ENCODE measurements at regions not wholly inside any gene's neighbourhood (a gene's known extent, or its start where the extent isn't known, plus 50 kb on each side); places are given as distances from the start of the nearest gene placed in this dataset.
"Not testable (repeated sequence)": the region's sequence is repeated elsewhere in the genome, so short reads cannot be mapped to it uniquely, and the experiment has no call there.

DNA sequence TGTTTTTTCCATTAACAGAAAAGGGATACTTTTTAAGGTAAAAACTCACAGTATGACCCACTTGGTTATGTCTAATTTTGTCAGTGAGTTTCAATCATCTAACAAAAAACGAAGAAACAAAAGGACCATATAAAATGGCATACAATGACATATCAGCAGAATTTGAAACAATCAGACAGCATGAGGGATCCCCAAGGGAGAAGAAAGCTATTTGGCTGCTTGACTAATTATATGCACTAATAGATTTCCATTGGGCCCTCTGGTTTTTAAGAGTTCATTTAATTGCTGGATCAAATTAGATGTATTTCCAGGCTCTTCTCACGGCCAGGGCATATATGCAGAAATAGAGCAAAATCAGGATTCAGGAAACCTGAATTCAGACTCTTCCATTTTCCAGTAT, 376.4 kb upstream of the GBE1 start:
- no peak for DNase-seq

DNA sequence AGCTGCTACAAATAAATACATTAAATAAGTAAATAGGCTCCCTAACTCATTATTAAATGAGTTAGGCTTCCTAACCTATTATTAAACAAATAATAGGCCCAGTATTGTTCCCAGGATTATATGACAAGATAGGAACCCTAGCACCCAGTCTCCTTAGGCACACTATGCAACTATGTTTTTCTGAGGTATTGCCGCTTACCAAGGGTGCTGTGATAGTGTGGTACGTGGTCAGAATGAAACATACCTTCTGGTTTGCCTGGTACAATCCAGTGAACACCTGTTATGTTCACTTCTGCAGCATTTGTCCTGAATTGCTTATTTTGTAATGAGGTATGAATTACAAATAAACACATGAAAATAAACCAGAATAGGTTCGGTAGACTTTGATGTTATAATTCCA, 375.6 kb upstream of the GBE1 start:
- no peak for DNase-seq

DNA sequence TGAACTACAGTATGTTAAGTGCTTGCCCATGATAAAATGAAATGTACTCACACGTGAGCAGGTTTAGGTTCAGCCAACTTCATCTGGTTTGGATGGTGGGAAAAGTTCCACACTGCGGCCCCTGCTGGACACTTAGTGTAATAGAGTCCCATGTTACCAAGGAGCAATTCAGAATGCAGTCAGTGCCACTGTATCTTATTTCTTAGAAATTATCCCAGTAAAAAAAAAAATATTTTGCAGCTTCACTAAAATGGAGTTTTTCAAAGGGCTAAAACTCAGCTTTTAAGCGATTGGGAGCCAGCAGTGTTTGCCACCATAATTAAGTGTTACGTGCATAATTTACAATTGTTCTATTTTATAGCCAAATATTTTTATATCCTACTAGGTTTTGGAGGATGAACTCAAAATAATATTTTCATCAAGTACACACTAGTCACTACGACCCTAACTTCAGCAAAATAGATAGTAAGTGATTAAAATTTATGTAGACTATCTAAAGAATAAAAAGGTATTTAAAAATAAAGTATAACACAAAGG, 371.7 kb upstream of the GBE1 start:
- no peak for DNase-seq

DNA sequence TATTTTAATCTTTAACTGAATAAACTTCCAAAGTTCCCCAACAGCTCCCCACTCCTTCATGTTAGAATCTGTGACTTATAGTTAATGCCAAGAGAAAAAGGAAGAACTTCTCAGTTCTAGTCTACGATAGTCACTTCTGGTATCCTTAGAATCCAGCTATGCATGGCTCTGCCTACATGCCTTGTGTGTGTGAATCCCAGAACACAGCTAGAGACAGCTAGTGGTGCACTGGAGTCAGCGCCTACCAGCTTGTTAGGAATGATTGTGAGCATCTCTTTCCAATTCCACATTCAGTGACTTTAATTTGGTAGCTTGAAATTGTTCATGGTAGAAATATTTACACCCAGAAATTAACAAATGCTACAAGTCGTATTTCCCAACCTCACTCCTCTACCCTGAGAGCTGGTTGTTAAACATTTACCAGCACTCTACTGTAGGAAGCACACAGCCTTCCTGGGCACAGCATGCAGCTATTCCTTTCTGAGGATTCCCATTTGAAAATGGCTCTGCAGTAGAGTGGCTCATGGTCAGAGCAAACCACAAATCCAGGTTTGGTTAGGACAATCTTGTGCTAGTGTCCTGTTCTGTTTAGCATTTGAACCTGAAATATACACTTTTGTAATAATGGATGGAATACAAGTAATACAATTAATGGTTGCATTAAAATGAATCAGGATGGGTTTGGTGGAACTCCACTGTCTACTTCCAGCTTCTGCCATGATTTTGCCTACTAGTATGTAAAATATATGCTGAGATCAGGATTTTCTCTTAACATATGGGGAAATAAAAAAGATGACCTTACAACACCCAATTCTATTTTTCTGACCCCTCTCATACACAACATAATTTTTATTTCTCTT, 371.0 kb upstream of the GBE1 start:
- DNase-seq, result no peak

DNA sequence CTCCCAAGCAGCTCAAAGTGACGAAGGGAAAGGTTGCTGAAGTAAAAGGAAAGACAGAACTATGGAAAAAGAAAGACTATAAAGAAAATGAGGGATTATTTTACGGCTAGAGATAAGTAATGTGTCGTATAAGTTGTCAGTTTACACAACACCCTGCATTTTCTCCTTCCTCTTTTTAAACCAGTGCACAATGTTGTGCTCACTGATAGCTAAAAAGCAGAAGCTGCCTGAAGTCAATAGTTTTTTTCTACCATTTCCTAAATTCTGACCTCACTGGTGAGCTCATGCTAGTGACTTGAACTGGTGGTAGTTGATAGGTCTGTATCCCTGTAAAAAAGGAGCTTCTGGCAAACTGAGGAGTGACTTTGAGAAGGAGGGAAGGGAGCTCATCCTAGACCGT, 368.6 kb upstream of the GBE1 start:
- DNase-seq, result no peak

DNA sequence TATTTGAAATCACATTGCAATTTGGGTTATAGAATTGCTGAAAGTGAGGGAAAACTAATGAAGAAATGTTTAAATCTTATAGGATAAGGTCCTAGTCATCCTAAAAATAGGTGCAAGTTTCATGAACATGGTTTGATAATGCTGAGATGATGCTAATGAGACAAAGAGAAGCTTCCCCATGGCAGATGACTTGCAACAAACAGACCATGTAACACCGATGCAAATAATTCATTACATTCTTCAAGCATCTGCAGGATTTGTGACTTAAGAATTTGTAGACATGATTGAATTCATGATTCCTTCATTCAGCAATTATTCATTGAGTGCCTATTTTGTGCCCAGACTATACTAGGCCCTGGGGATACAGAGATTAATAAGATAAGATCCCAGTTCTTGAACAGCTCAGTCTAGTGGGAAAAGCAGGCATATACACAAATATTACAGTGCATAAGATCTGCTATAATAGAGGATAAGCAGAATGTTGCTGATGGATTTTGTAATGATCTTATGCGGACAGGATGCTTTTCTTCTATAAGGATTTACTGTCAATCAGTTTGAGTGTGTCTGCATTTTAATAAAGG, 367.9 kb upstream of the GBE1 start:
- DNase-seq, result no peak

DNA sequence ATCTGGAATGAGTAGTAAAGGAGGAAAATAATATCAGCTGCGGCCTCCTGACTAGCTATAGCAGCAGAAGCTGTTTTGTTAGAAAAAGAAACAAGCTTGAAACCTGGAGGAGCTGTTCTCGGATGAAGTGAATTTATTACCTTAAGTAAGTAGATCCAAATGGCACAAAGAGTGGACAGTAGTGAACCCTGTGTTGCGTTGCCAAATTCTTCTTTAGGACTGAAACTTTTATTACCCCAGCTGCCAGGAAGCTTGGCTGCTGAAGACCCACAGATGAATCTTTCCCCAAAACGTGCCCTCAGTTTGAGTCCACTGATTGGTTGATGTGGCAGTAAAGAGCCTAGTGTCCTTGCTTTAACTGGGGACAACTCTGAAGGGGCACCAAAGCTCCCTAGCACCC, 366.8 kb upstream of the GBE1 start:
- no peak for DNase-seq

DNA sequence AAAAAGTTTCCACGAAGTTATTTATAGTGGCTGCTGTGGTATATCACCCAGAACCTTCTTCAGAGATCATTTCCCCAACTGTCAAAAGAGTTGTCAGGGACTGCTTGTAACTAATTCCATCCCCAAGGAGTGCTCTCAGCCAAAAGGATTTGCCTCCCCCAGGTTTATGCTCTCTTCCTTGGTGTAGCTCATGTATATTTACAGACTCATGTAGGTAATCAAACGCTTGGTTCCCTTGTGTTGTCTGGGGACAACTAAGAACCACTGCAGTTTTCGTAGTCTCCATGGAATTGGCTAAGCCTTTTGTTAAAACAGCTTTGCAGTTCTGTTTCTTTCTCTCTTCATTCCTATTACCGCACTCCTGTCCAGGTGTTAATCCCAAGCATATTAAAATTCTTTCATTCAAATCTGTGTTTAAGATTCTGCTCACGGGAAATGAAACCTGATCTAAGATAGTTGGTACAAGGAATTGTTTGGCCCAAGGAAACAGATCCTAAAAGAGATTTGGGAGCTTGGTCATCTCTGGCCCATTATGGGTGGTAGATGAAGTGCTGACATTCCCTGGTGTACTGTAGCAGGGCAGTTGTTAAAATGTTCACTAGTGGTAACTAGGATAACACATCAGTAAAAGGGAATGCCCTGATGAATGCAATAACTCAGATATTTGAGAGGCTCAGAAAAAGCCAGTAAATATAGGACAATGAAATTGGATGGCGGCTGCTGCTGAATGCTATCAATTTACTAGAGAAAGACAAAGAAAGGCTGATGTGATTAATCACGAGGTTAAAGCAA, 361.3 kb upstream of the GBE1 start:
- DNase-seq, result no peak

DNA sequence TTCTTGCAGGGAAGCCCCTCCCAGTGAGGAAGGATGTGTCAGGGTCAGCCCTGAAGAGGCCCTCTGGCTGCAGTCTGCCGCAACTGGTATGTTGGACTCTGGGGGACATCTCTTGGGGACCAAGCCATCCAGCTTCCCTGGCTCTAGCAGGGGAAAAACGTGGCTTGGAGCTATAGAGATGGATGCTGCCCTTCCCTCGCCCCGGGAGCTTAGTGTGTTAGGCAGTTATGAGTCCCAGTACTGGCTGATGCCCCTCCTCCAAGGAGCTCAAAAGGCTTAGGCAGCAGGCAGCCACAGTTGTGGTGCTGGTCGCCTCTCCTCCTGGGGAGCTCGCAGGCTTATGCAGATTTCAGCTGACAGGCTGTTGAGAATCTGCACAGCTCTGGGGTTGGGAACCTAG, 353.1 kb upstream of the GBE1 start:
- no peak for DNase-seq

DNA sequence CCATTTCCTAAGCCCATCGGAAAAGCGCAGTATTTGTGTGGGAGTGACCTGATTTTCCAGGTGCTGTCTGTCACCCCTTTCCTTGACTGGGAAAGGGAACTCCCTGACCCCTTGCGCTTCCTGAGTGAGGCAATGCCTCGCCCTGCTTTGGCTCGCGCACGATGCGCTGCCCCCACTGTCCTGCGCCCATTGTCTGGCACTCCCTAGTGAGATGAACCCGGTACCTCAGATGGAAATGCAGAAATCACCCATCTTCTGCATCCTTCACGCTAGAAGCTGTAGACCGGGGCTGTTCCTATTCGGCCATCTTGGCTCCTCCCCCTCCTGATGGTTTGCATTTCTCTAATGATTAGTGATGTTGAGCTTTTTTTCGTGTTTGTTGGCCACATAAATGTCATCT, 349.3 kb upstream of the GBE1 start:
- not testable (repeated sequence) for DNase-seq

DNA sequence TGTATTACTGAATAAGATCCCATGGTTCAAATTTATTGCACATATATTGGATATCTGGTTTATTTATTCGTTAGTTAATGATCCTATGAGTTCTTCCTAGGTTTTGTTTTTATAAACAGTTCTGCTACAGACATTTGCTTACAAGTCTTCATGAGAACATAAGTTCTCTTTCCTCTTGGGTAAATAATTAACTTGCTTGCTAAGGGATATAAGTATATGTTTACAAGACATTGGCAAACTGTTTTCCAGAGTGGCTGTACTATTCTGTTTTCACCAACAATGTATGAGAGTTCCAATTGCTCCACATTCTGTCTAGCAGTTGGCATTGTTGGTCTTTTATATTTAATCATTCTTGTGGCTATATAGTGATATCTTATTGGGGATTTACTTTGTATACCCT, 341.8 kb upstream of the GBE1 start:
- no peak for DNase-seq

DNA sequence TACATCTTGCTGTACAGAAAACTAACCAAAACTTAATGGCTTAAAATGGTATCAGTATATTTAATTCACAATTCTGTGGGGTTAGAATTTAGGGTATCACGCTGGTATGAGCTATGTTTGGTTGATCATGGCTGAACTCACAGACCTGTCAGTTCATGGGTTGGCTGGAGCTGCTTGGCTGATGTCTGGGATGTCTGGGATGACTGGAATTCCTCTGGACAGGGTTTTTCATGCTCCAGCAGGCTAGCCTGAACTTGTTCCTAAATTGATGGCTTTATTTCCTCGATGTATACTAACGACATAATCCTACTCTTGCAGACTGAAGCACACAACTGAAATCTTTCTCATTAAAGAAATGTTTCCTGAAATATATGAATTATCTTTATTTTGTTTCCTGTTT, 338.9 kb upstream of the GBE1 start:
- no peak for DNase-seq

DNA sequence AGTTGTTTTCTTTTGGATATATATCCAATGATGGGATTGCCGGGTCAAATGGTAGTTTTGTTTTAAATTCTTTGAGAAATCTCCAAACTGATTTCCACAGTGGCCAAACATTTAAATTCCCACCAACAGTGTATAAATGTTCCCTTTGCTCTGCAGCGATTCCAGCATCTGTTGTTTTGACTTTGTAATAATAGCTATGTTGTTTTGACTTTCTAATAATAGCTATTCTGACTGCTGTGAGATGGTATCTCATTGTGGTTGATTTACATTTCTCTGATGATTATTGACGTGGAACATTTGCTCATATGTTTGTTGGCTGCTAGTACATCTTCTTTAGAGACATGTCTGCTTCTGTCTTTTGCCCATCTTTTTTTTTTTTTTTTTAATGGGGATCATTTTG, 332.2 kb upstream of the GBE1 start:
- DNase-seq, result no peak

DNA sequence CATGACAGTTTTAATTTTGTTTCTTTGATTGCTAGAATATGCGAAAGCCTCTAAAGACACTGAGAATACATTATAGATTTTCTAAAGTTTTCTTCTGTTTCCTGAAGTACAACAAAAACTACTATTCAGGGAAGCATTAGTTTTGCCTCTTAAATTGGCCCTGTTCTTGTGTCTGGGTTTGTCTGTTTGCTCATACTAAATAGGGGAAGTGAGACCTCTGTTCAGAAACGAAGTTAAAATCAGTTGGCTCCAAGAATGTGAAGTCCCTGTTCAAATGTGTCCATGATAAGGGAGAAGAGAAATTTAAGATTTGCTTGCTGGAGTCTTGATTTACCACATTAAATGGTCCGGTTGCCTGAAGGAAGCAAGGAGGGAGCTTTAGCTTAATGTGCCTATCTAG, 327.3 kb upstream of the GBE1 start:
- DNase-seq, result no peak

DNA sequence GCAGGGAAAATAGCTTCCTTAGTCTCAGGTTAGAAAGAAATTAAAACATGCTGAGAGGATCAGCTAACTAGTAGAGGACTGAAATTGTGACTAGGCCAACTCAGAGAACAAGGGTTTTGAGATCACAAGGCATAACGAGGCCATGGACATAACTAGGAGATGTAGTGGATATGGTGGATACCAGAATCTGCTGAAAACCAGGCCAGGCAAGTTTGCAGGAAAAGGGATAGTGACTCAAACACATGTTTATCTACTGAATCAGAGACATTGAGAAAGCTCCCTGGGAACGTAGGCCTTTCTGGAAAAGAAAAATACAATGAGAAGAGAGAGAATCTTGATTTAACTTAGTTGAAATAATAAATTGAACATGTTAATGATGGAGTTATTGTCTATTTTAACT, 326.5 kb upstream of the GBE1 start:
- DNase-seq, result no peak

DNA sequence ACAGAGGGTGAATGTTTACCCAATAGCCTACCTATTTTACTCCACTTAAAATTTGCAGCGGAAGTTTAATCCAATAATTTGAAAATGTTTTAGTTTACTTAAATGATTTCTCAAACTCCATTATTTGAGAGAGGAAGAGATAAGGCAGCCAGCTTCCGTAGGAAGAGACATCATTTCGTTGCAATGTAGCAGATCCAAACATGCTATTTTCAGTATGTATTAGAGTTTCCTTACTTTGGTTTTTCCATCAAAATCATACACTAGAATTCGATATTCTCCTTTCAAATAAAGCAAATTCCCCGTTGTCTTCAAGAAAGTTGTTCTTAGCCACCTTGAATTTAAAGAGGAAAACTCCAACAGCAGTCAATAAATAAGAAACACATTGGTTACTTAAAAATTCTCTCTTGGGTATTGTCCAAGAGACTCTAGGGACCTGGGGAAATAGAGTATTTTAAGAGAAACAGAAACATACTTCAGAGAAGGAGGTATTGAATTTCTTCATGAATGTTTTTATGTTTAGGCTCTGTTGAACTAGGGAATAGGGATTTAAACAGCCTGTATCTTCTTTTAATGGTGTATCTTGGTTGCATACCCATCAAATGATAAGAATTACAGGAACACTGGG, 324.5 kb upstream of the GBE1 start:
- no peak for DNase-seq

DNA sequence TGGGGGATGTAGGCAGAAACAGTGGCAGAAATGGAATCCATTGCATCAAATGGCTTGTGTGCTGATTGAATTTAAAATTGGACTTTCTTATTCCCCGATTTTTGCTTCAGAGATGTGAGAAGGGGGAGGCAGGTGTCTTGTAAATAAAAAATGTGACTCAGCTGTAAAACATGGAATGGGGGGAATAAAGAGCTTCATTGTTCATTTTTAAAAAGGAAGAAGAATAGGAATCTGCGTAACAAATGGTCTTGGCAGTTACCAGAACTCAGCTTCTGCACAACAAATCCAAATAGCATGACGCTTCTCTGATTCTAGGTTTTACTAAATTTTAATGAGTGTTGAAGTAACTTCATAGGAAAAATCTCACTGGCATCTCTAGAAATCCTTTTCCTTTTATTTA, 323.9 kb upstream of the GBE1 start:
- no peak for DNase-seq

DNA sequence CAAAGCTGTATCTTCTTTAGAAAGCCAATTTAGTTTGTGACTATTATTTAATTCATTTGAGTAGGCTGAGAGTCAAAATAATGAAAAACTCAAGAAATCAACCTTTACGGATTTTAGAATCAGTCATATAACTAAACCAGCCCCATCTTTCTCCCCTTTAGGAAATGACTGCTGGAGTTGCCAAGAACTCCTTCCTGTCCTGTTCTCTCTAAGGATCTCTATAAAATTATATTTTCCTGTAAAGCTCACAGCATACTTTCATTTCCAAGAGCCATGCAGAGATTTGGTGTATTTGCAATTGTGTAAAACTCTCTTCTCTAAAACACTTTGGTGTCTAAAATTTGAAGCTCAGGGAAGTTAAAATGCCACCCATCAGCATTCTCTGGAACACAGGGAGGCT, 323.4 kb upstream of the GBE1 start:
- DNase-seq, result no peak

DNA sequence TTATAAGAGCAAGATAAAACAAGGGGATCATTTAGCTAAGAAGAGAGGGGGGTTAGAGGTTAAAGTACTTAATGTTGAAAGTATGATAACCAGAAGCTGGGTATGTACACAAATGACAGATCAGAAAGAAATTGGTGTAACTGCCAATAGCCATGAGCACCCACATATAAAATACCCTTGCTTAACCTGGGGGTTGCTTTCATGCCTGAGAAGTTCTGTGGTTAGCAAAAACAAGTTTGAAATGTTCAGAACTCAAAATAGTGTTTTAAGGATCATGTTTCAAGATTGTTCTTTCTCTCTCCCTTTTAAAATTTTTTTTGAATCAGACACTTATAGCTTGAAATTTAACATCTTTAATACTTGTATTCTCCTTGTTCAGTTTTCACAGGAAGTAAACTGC, 321.4 kb upstream of the GBE1 start:
- no peak for DNase-seq

DNA sequence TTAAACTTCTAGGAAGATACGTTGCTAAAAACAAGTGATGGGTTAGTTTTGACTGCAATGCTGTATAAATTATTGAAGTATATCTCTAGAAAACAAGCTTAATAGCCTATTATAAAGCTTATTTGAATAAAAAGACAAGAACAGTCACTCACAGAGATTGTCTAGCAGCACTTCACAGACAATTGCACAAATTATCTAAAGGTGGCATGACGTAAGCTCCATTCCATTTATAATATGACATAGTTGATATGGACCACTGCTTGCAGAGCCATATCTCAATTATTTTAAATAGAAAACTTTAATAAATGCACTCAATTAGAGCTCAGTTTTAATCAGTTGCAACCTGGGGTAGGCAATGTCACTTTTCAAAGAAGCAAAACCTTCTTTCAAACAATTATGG, 319.9 kb upstream of the GBE1 start:
- DNase-seq, result no peak

DNA sequence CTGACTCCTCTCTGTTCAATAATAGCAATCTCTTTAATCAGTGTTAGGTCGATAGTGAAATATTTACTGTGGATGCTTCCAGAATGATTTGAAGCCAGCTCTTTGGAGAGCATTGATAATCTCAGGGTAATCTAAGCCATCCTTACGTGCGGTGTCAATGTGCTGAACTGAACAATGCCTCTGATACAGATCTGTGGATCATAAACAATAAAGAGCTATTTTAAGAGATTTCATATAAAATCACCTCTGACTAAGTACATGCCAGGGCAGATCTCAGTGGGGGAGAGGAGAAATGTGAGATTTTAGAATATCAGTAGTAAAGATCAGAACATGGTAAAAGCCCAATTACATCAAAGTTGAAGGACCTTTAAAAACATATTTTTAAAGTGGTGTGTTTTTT, 319.3 kb upstream of the GBE1 start:
- no peak for DNase-seq

DNA sequence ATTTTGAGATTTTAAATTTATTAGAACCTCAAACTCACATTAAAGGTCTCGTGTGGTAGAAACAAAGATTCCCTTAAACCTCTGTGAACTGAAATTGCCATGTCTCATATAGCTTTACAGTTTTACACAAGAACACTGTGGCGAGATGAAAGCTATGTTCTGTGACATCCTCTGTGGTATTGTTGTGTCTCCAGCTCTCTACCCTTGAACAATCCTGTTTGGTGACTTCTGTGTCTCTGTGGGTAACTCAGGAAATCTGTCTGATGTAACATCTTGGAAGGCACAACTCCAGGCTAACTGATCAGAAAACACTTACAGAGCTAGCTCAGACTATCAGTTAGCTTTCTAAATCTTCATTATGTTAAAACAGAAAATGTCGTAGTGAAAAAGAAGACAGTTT, 318.8 kb upstream of the GBE1 start:
- no peak for DNase-seq

DNA sequence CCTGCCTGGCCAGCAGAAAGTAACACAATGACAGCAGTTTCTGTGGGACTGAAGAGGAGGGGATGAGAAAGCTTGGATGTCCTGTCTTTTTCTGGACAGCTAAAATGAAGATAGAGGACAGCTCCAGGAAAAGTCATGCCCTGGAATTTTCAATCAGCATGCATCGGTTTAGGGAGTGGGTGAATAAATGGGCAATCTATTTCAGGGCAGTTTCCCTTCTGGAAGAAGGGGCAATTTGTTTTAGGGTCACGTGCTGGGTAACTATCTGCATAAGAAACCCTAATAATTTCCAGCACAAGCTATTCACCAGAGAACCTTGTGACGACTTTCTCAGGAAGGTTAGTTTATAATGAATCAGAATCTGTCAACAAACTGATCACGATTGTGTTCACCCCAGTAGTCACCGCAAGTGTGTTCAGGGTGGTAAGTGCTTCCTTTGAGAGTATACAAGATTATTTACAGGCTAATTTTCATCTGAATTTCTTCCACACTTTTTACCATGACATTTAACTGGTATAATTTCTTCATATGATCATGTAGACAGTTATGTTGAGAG, 318.0 kb upstream of the GBE1 start:
- DNase-seq, result no peak

All from DMS79 treated with DMSO at 0.1 percent for 48 hours (cell line).